H9 (cell line): ENCODE measurements at regions not wholly inside any gene's neighbourhood (a gene's known extent, or its start where the extent isn't known, plus 50 kb on each side); places are given as distances from the start of the nearest gene placed in this dataset.

Experiments used
- DNase-seq: peaks from one replicate; pipeline ENCODE4 v3.0.0-alpha.2; 2017
- H2AFZ ChIP-seq: one replicate; pipeline ENCODE4 v1.6.1; 2013; ENCODE audit warnings: mild to moderate bottlenecking, low read length, control low read depth, moderate library complexity
- H2AK5ac ChIP-seq: 2 replicates; pipeline ENCODE4 v1.6.1; 2013; ENCODE audit warnings: low read length, control low read depth, mixed read lengths; ENCODE audit not compliant: insufficient read length
- H2BK120ac ChIP-seq: one replicate; pipeline ENCODE4 v1.6.1; 2013; ENCODE audit warnings: low read depth, mild to moderate bottlenecking, low read length, control low read depth, inconsistent platforms; ENCODE audit not compliant: poor library complexity, severe bottlenecking
- H2BK12ac ChIP-seq: 2 replicates; pipeline ENCODE4 v1.6.1; 2013; ENCODE audit warnings: low read length, control low read depth, mixed read lengths, low read depth; ENCODE audit not compliant: insufficient read length
- H2BK15ac ChIP-seq: 2 replicates; pipeline ENCODE4 v1.6.1; 2013; ENCODE audit warnings: low read depth, low read length, control low read depth
- H2BK20ac ChIP-seq: one replicate; pipeline ENCODE4 v1.6.1; 2013; ENCODE audit warnings: low read depth, mild to moderate bottlenecking, low read length, control low read depth, inconsistent platforms; ENCODE audit not compliant: poor library complexity, severe bottlenecking
- H2BK5ac ChIP-seq: 2 replicates; pipeline ENCODE4 v1.6.1; 2013; ENCODE audit warnings: low read length, control low read depth, mixed read lengths; ENCODE audit not compliant: insufficient read length
- H3K14ac ChIP-seq: 2 replicates; pipeline ENCODE4 v1.6.1; 2013; ENCODE audit warnings: low read length, control low read depth; ENCODE audit not compliant: insufficient read depth
- H3K18ac ChIP-seq: 2 replicates; pipeline ENCODE4 v1.6.1; 2013; ENCODE audit warnings: low read depth, mild to moderate bottlenecking, mixed read lengths, low read length, control low read depth; ENCODE audit not compliant: insufficient read length
- H3K23ac ChIP-seq: 2 replicates; pipeline ENCODE4 v1.6.1; 2013; ENCODE audit warnings: low read length, control low read depth, mixed read lengths, low read depth; ENCODE audit not compliant: insufficient read length
- H3K23me2 ChIP-seq: 2 replicates; pipeline ENCODE4 v1.6.1; 2013; ENCODE audit warnings: low read depth, mild to moderate bottlenecking, mixed read lengths, low read length, control low read depth; ENCODE audit not compliant: insufficient read length, poor library complexity, severe bottlenecking
- H3K27ac ChIP-seq: 2 replicates; pipeline ENCODE4 v1.5.1; 2013; ENCODE audit warnings: low read length, control low read depth, mixed read lengths, low read depth; ENCODE audit not compliant: insufficient read length
- H3K27me3 ChIP-seq: 2 replicates; pipeline ENCODE4 v1.6.1; 2013; ENCODE audit warnings: low read length, control low read depth, inconsistent platforms; ENCODE audit not compliant: insufficient read depth
- H3K4ac ChIP-seq: 2 replicates; pipeline ENCODE4 v1.6.1; 2013; ENCODE audit warnings: low read depth, mild to moderate bottlenecking, control low read depth, inconsistent platforms, low read length, moderate library complexity
- H3K4me1 ChIP-seq: 2 replicates; pipeline ENCODE4 v1.6.1; 2013; ENCODE audit warnings: low read length, control low read depth, inconsistent platforms; ENCODE audit not compliant: insufficient read depth
- H3K4me2 ChIP-seq: 2 replicates; pipeline ENCODE4 v1.6.1; 2013; ENCODE audit warnings: low read length, control low read depth, mixed read lengths; ENCODE audit not compliant: insufficient read length, insufficient read depth
- H3K56ac ChIP-seq: 2 replicates; pipeline ENCODE4 v1.6.1; 2013; ENCODE audit warnings: low read depth, mild to moderate bottlenecking, mixed read lengths, low read length, control low read depth; ENCODE audit not compliant: insufficient read length
- H3K79me1 ChIP-seq: 2 replicates; pipeline ENCODE4 v1.6.1; 2013; ENCODE audit warnings: low read depth, mild to moderate bottlenecking, moderate library complexity, low read length, control low read depth, inconsistent platforms; ENCODE audit not compliant: insufficient read depth, poor library complexity, severe bottlenecking
- H3K79me2 ChIP-seq: 2 replicates; pipeline ENCODE4 v1.6.1; 2013; ENCODE audit warnings: low read length, control low read depth, inconsistent platforms; ENCODE audit not compliant: insufficient read depth
- H3K9ac ChIP-seq: 2 replicates; pipeline ENCODE4 v1.6.1; 2013; ENCODE audit warnings: low read length, control low read depth, mixed read lengths; ENCODE audit not compliant: insufficient read length; ENCODE audit errors: extremely low read depth
- H3K9me3 ChIP-seq: one replicate; pipeline ENCODE4 v1.6.1; 2013; ENCODE audit warnings: low read depth, low read length, inconsistent platforms; ENCODE audit not compliant: control insufficient read depth
- H3T11ph ChIP-seq: one replicate; pipeline ENCODE4 v1.6.1; 2013; ENCODE audit warnings: mild to moderate bottlenecking, low read length, control low read depth, inconsistent platforms
- H4K20me1 ChIP-seq: one replicate; pipeline ENCODE4 v1.6.1; 2013; ENCODE audit not compliant: control insufficient read depth, insufficient read length, insufficient read depth
- H4K5ac ChIP-seq: 2 replicates; pipeline ENCODE4 v1.6.1; 2013; ENCODE audit warnings: low read depth, mild to moderate bottlenecking, mixed read lengths, low read length, control low read depth; ENCODE audit not compliant: insufficient read length
- H4K8ac ChIP-seq: replicated peaks from 2 replicates; pipeline ENCODE4 v1.6.1; 2013; ENCODE audit warnings: low read length, control low read depth, mixed read lengths, low read depth; ENCODE audit not compliant: insufficient read length
- H4K91ac ChIP-seq: 2 replicates; pipeline ENCODE4 v1.6.1; 2013; ENCODE audit warnings: low read depth, mild to moderate bottlenecking, moderate library complexity, mixed read lengths, low read length, control low read depth; ENCODE audit not compliant: insufficient read length
- H3K27ac Mint-ChIP-seq, 3 experiments: 2 replicates in 2 of 3; 3 replicates in 1 of 3; pipeline ENCODE4 v1.8.0; 2020 to 2021; ENCODE audit warnings: mixed read lengths in 3 of 3, mild to moderate bottlenecking in 1 of 3, moderate library complexity in 1 of 3
- H3K27me3 Mint-ChIP-seq: 2 replicates; pipeline ENCODE4 v1.8.0; 2021; ENCODE audit warnings: low read depth, mild to moderate bottlenecking, moderate library complexity, mixed read lengths
- H3K36me3 Mint-ChIP-seq, 3 experiments: 2 replicates in 2 of 3; 3 replicates in 1 of 3; pipeline ENCODE4 v1.8.0; 2020 to 2021; ENCODE audit warnings: low read depth in 3 of 3, mixed read lengths in 3 of 3; ENCODE audit not compliant: insufficient read depth in 1 of 3
- H3K4me1 Mint-ChIP-seq, 2 experiments: 2 replicates each; pipeline ENCODE4 v1.8.0; 2020; ENCODE audit warnings: mixed read lengths in 2 of 2
- H3K4me3 Mint-ChIP-seq, 2 experiments: 2 replicates in 1 of 2; 3 replicates in 1 of 2; pipeline ENCODE4 v1.8.0; 2020 to 2021; ENCODE audit warnings: mild to moderate bottlenecking in 2 of 2, mixed read lengths in 2 of 2, moderate library complexity in 1 of 2
- H3K9me3 Mint-ChIP-seq, 2 experiments: 2 replicates in 1 of 2; 3 replicates in 1 of 2; pipeline ENCODE4 v1.8.0; 2020; ENCODE audit warnings: mild to moderate bottlenecking in 2 of 2, mixed read lengths in 2 of 2, moderate library complexity in 1 of 2
- CTCF ChIP-seq: fragments of 200-600 bp; sonication (generic); conservative IDR thresholded peaks from 3 replicates; pipeline ENCODE4 v1.8.0; 2021; ENCODE audit warnings: antibody characterized with exemption, mild to moderate bottlenecking
- WGBS: extraction: QIAGEN DNeasy Blood & Tissue Kit; methylation state at CpG from one replicate; pipeline ENCODE4 v1.1.7; 2013; ENCODE audit warnings: missing lambda C conversion rate, low lambda C conversion rate, mixed read lengths; ENCODE audit not compliant: insufficient read length; ENCODE audit errors: extremely low coverage; 5-methylcytosine and 5-hydroxymethylcytosine counted together

GRCh38 chr22:49540084-49540912 is 287.4 kb downstream of the BRD1 start:
- Mint-ChIP-seq H3K4me3 (no peak overlapping the region; a peak in 1 of 5 replicates), H3K27me3 (no peaks in the 10 kb centered on the region), H3K27ac (no peak overlapping the region; a peak in 1 of 7 replicates), H3K9me3 (no peaks in the 10 kb centered on the region), H3K4me1 (peaks cover 39 to 42% of the 10 kb centered on the region in 2 experiments), H3K36me3 (no peaks in the 10 kb centered on the region)
- Histone ChIP-seq H2BK15ac (no peak overlapping the region), H4K91ac (no peak overlapping the region), H3T11ph (no peak overlapping the region), H2BK120ac (no peak overlapping the region), H3K23ac (no peak overlapping the region), H3K4me2 (no peak overlapping the region), H3K4me1 (peaks cover 5% of the 10 kb centered on the region; the same call in 1 of the 2 replicates), H3K27me3 (no peaks in the 10 kb centered on the region; the same call in 1 of the 2 replicates), H2BK5ac (no peak overlapping the region), H2BK20ac (no peak overlapping the region), H3K79me1 (no peaks in the 10 kb centered on the region), H3K18ac (no peak overlapping the region), H3K56ac (no peak overlapping the region), H4K8ac (no peak overlapping the region), H2AK5ac (no peak overlapping the region), H3K79me2 (no peaks in the 10 kb centered on the region), H4K20me1 (no peaks in the 10 kb centered on the region), H3K14ac (no peak overlapping the region), H2AFZ (no peak overlapping the region), H3K23me2 (peaks cover 3% of the 10 kb centered on the region), H3K9ac (no peak overlapping the region), H2BK12ac (no peak overlapping the region), H3K27ac (no peak overlapping the region), H4K5ac (no peak overlapping the region), H3K4ac (no peak overlapping the region), H3K9me3 (no peaks in the 10 kb centered on the region)
- WGBS: no CpG with 5 or more reads among the region's 23 CpGs
- TF ChIP-seq CTCF: no peak
- DNase-seq: no peak
